SU-DHL-6 (cell line): ENCODE measurements at regions not wholly inside any gene's neighbourhood (a gene's known extent, or its start where the extent isn't known, plus 50 kb on each side); places are given as distances from the start of the nearest gene placed in this dataset.

Experiments used
- H2AFZ ChIP-seq: fragments of 200-600 bp; sonication (generic); 2 replicates; pipeline ENCODE4 v1.6.1; 2014; ENCODE audit warnings: low read depth, mild to moderate bottlenecking, moderate library complexity, mixed read lengths, antibody characterized with exemption, low read length; ENCODE audit not compliant: severe bottlenecking
- H3F3A ChIP-seq: fragments of 200-600 bp; shearing (Covaris generic); 2 replicates; pipeline ENCODE4 v1.6.0; 2016; ENCODE audit warnings: antibody characterized with exemption, mild to moderate bottlenecking; ENCODE audit not compliant: insufficient read depth
- H3K27ac ChIP-seq: fragments of 200-600 bp; sonication (generic); 2 replicates; pipeline ENCODE4 v1.5.1; 2016; ENCODE audit warnings: low read depth, mild to moderate bottlenecking, low read length, moderate library complexity, mixed read lengths
- H3K27me3 ChIP-seq: fragments of 200-600 bp; sonication (generic), shearing (Covaris generic); 2 replicates; pipeline ENCODE4 v1.6.0; 2014; ENCODE audit warnings: mild to moderate bottlenecking, low read length
- H3K36me3 ChIP-seq: fragments of 200-600 bp; sonication (generic); 2 replicates; pipeline ENCODE4 v1.6.1; 2014; ENCODE audit warnings: mild to moderate bottlenecking, low read length, mixed read lengths
- H3K4me2 ChIP-seq: fragments of 300-600, 200-600 bp; shearing (Covaris generic), sonication (generic); 2 replicates; pipeline ENCODE4 v1.6.0; 2014; ENCODE audit warnings: low read length, low read depth, mild to moderate bottlenecking; ENCODE audit not compliant: poor library complexity, severe bottlenecking
- H3K4me3 ChIP-seq: fragments of 200-600 bp; sonication (generic); 2 replicates; pipeline ENCODE4 v1.5.1; 2014; ENCODE audit warnings: antibody characterized with exemption, low read length, mild to moderate bottlenecking, mixed read lengths; ENCODE audit not compliant: insufficient read depth, poor library complexity, severe bottlenecking
- H3K79me2 ChIP-seq: fragments of 200-600 bp; sonication (generic); 2 replicates; pipeline ENCODE4 v1.6.1; 2014; ENCODE audit warnings: mild to moderate bottlenecking, low read length, moderate library complexity; ENCODE audit not compliant: insufficient read depth
- H3K9ac ChIP-seq: fragments of 200-600 bp; sonication (generic); 2 replicates; pipeline ENCODE4 v1.7.0; 2014; ENCODE audit warnings: mild to moderate bottlenecking, low read length
- H3K9me2 ChIP-seq: fragments of 200-600 bp; sonication (generic); replicated peaks from 2 replicates; pipeline ENCODE4 v1.6.1; 2014; ENCODE audit warnings: low read length; ENCODE audit not compliant: insufficient read depth
- H3K9me3 ChIP-seq: fragments of 200-600 bp; sonication (generic); 2 replicates; pipeline ENCODE4 v1.6.1; 2014; ENCODE audit warnings: low read length, mixed read lengths; ENCODE audit not compliant: insufficient read depth
- H4K20me1 ChIP-seq: fragments of 200-600 bp; sonication (generic); 2 replicates; pipeline ENCODE4 v1.6.1; 2014; ENCODE audit warnings: low read depth, mild to moderate bottlenecking, antibody characterized with exemption, low read length, moderate library complexity, mixed read lengths
- CTCF ChIP-seq: fragments of 200-600 bp; sonication (generic); IDR thresholded peaks from one replicate; pipeline ENCODE4 v1.5.1; 2017; ENCODE audit warnings: antibody characterized with exemption, mild to moderate bottlenecking, low read length, moderate library complexity; ENCODE audit not compliant: insufficient read depth, poor library complexity, severe bottlenecking
- EZH2phosphoT487 ChIP-seq: fragments of 200-600 bp; sonication (generic), shearing (Covaris generic); conservative IDR thresholded peaks from 2 replicates; pipeline ENCODE4 v1.6.1; 2018; ENCODE audit warnings: mild to moderate bottlenecking, antibody characterized with exemption, low read length, moderate library complexity, mixed read lengths

GRCh38 chr21:14707511-14708020, 161.5 kb upstream of the SAMSN1 start:
- Histone ChIP-seq H3K27ac (no peak overlapping the region), H3K9me2 (no peaks in the 10 kb centered on the region), H3K4me2 (no peak overlapping the region), H3K79me2 (no peaks in the 10 kb centered on the region), H3F3A (no peaks in the 10 kb centered on the region), H4K20me1 (no peaks in the 10 kb centered on the region), H3K27me3 (no peaks in the 10 kb centered on the region), H3K36me3 (no peaks in the 10 kb centered on the region), H3K4me3 (no peak overlapping the region), H2AFZ (no peak overlapping the region), H3K9ac (no peak overlapping the region), H3K9me3 (peaks cover 7% of the 10 kb centered on the region; the same call in 1 of the 2 replicates)
- TF ChIP-seq CTCF (no peak), EZH2phosphoT487 (no peak)

- Histone ChIP-seq H3K4me2 (no peak overlapping the region), H3K9me3 (no peaks in the 10 kb centered on the region; the same call in 1 of the 2 replicates), H3K79me2 (no peaks in the 10 kb centered on the region), H4K20me1 (no peaks in the 10 kb centered on the region), H3K27ac (no peak overlapping the region), H3K9me2 (no peaks in the 10 kb centered on the region), H2AFZ (no peak overlapping the region), H3F3A (no peaks in the 10 kb centered on the region), H3K27me3 (no peaks in the 10 kb centered on the region), H3K36me3 (no peaks in the 10 kb centered on the region), H3K9ac (no peak overlapping the region), H3K4me3 (no peak overlapping the region)
- TF ChIP-seq EZH2phosphoT487 (no peak), CTCF (no peak)
These were observed 160.8 kb upstream of the SAMSN1 start for GRCh38 chr21:14706712-14707510.

GRCh38 chr21:14699433-14700407, 153.6 kb upstream of the SAMSN1 start:
- TF ChIP-seq EZH2phosphoT487 = no peak
- no peak for TF ChIP-seq CTCF
- Histone ChIP-seq H2AFZ (no peak overlapping the region), H3K27me3 (no peaks in the 10 kb centered on the region)

More at GRCh38 chr21:14699433-14700407, 153.6 kb upstream of the SAMSN1 start:
- Histone ChIP-seq H3K79me2 (no peaks in the 10 kb centered on the region), H3K9ac (no peak overlapping the region), H4K20me1 (no peaks in the 10 kb centered on the region), H3K4me2 (no peak overlapping the region), H3F3A (no peaks in the 10 kb centered on the region), H3K36me3 (no peaks in the 10 kb centered on the region), H3K9me2 (no peaks in the 10 kb centered on the region), H3K9me3 (no peaks in the 10 kb centered on the region), H3K4me3 (no peak overlapping the region), H3K27ac (no peak overlapping the region)
